ENCODE measurements at regions not wholly inside any gene's neighbourhood (a gene's known extent, or its start where the extent isn't known, plus 50 kb on each side); places are given as distances from the start of the nearest gene placed in this dataset.
"Not testable (repeated sequence)": the region's sequence is repeated elsewhere in the genome, so short reads cannot be mapped to it uniquely, and the experiment has no call there.

DNA sequence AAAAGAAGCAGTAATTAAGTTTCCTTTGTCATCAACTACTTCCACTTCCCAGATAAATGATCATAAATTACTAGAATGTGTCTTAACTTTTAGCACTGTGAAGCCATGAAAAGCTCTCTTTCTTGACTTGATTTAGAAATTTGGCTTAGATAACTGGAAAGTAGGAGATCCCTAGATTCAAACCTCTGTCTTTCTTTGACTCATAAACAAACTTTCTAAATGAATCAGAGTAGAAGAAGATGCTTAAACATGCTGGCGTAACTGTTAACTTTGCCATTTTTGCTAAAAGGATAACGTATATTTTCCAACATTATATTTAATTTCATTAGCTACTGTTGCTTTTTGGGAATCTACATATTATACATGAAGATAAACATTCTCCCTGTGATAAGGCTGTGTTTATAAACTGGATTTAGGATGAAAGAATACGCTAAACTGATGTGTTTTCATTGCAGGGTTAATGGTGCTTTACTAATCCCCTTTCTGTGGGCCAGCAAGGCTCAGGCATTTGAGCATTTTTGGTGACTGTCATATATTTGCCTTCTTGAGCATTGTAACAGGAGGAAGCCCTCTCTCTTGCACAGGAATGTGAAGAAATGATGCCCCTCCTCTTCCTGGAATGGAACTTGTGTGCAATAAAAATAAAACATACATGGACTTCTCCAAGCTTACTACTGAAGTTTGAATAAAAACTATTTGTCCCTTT, 301.4 kb downstream of the BMP4 start:
- DNase-seq, result no peak

DNA sequence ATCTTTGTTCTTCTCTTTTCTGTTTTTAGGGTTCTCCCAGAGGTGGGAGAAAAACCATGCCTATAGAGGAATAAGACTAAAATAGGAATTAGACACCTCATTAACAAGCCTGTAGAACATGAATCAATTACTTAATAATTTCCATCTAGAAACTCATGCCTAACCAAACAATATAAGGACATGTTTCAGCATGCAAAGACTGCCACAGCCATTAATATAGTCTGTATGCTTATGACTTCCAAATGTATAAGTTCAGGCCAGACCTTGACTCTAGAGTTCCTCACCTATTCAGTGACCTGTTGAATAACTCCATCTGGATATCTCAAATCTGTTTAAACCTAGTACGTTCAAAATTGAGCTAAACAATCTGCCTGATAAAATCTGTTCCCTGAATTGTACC, 304.6 kb downstream of the BMP4 start:
- DNase-seq, result no peak

DNA sequence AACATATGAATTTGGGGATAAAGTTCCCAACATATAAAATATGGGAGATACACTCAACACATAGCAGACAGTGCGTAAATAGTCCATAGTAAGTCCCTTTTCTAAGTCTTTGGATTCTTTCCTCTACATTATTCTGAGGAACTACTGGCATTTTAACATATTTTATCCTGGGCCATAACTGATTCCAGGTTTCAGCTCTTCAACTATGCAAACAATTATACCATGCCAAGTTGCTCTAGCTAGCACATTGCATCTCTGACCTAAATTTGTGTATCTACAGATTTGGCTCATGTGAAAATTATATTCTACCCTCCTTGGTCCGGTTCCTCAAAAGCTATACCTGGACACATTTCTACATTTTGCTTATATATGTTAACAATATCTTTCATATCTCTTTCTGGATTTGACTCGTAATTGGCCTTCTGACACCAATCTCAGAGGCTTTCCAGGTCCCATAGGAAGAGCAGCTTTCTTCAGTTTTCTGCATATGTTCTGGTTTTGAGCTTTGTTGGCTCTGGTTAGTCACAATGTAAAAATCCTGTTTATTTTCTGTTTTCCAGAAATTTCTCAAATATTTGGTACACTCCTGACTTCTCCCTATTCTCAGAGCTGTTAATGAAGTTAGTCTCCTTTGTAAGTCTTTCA, 305.4 kb downstream of the BMP4 start:
- no peak for DNase-seq

DNA sequence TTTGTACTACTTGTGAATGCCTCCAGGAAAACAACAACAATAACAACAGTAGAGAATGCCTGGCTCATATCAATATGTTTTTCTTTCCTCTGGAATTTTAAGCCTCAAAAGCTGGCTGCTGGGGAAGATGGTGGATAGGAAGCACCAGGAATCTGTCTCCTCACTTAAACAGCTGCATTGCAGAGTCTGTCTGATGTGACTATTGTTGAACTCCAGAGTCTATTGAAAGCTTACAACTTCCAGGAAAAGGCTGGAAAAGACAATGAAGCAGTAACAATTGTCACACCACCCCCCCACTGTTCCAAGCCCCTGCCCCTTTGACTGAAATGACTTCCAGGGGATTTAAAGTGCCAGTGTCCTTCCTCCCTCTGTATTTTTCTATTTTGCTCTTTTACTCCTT, 309.7 kb downstream of the BMP4 start:
- no peak for DNase-seq

DNA sequence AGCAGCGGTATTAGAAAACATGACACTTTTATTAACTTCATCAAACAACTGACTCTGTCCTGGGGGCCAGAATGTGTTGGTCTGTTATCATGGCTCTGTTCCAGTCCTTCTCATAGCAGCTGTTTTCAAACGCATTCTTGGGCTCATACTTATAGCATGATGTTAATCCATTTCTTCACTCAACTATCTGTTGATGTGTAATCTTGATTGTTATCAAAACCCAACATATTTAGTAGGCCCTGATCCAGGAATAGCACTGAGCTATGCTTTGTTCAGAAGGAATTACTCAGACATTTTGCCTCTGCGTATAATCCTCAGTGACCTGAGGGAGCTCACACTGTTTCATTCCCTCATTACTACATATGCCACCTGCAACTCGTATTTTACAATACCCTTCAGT, 315.9 kb downstream of the BMP4 start:
- DNase-seq, result no peak

DNA sequence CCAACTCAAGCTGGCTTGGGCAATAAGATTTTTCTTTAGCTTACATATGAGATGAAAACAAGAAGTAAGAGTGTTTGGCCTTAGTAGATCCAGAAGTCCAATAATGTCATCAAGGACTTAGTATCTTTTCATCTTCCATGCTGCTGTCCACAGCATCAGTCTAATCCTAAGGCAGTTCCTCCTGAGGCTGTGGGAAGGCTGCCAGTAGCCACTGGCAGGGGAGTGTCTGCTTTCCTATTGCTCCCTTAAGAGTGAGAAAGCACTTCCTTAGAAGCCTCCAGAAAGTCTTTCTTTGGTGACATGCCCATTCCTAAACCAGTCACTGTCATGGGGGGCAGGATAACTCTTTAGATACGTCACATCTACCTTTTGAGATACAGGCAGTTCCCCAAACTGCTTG, 317.7 kb downstream of the BMP4 start:
- DNase-seq, result no peak

DNA sequence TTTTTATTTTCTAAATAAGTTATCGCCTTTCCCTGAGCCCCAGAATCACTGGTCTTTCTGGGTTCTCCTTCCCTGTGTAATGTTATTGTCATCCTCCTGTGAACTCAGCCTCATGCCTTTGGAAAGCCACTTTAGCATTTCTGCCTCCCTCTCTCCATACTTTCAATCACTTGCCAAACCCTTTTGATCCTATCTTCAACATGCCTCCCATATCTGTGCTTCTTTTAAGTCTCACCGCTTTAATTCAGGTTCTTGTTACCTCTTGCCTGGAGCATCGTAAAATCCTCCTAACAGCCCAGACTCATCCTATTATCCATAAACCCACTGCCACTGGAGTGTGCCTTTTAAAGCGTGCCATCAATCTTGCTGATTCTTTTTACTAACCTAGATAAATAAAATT, 321.8 kb downstream of the BMP4 start:
- no peak for DNase-seq

DNA sequence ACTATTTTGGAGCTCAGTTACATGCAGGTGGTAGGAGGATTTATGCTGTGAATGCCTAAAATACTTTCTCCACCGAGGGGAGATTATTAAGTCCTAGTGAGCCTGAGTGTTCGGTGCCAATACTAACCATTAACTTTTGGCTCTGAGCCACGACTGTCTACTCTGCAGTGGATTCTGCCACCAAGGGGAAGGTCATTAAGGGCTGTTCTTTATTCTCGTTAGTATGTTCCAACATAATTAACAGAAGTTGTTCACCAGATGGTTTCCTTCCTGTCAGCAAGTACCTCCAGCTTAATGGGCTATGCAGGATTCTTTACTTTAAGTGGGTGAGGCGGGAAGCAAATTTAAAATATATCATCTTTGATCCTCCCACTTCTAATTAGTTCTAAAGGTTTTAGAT, 326.3 kb downstream of the BMP4 start:
- DNase-seq, result no peak

DNA sequence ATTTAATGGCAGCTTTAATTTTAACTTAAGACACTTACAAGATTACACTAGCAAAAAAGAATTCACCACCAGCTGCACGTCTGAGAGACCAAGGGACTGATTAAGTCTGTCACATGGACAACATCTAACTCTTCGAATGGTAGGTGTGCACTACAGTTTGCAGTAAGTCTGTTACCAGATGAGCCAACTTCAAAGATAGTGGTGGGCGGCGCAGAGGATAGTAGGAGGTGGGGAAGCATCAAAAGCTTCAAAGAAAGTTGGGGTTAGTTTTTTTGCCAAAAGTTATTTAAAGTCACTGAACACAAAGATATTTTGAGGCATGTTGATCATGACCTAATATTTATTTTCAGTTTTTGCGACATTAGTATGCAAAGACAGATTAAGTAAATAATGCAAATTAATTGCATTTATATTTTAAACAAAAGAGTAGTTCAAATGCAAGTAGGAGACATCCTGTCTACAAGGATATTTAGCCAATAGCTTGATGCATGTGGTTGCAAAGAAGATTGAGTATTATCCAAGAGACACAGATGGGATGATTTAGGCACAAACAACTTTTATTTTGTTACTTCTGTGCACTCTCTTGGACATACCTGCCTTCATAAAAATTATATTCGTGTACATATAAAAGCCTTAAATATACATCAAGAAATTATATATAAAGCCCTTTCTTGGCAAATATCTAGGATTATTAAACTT, 327.7 kb downstream of the BMP4 start:
- no peak for DNase-seq

DNA sequence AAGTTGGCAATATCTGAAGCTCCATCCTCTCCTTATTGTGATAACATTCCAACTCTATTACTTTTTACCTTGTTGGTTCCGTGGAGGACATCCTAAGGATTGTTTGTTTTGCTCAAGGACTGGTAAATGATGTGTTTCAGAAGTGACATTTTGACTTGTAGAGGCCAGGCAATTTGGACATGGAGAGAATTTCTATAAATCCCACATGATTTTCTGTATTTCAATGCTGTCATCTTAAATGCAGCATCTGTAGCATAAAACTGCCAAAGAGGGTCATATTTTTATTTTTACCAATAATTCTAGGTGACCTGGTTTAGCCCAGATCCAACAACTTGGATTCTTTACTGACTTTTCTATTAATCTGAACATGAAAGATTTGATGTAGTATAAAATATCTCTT, 328.4 kb downstream of the BMP4 start:
- no peak for DNase-seq

DNA sequence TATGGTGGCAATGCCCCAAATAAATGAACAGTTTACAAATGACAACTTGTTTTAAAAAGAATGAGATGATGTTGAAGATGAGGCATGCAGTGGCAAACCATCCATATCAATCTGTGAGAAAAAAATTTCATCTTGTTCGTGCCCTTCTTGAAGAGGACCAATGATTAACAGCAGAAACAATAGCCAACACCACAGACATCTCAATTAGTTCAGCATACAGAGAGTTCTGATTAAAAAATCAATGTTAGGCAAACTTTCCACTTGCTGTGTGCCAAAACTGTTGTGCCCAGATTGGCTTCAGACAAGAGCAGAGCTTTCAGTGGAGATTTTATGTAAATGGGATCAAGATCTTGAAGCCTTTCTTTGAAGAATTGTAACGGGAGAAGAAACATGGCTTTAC, 329.9 kb downstream of the BMP4 start:
- no peak for DNase-seq

DNA sequence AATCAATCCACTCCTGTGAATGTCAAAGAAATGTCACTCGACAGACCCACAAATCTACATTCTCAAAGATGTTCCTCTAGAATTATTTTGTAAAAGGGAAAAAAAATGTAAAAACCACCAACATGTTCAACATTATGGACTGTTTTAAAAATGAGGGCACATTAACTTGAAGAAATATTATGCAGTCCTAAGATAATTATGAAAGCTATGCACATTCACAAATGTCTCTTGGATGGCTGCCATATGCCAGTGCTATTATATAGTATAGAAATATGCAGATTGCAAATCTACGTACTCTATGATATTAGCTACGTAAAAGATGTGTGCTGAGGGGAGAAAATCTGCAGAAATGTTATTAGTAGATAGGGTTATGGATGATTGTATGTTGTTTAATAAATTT, 334.2 kb downstream of the BMP4 start:
- no peak for DNase-seq

DNA sequence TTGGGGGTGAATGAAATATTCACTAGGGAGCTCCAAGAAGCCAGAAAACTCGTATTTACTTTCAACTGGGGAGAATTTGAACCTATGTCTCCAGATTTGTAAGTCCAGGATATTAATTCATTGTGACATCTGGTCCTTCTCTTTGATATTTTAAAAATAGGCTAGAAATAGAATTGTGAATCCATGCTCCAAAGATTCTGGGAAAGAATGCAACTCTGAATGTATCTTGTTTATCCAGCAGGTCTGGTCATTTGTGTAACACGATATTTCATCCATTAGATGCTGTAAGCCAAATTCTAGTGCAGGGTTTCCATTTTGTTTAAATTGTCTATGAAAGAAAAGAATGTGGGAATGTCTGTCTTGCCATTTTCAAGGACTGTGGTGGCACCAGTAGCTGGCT, 334.7 kb downstream of the BMP4 start:
- DNase-seq, result no peak

DNA sequence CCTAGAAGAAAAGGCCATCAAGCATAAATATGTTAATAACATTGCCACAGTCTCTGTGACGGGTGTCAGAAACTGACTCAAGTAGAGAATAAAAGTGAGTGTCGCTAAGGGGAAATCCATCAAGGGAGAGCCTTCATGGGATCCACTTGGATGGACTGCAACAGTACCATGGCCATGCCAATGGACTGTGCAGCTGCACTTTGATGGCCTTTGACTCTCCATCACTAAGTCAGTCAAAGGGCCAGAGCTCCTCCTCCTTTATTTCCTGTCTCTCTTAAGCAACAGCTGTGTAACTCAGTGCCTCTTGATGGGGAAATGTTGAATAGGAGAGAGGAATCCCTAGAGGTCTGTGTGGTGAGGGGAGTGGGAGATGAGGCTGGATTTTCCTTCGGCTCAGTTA, 335.2 kb downstream of the BMP4 start:
- no peak for DNase-seq

DNA sequence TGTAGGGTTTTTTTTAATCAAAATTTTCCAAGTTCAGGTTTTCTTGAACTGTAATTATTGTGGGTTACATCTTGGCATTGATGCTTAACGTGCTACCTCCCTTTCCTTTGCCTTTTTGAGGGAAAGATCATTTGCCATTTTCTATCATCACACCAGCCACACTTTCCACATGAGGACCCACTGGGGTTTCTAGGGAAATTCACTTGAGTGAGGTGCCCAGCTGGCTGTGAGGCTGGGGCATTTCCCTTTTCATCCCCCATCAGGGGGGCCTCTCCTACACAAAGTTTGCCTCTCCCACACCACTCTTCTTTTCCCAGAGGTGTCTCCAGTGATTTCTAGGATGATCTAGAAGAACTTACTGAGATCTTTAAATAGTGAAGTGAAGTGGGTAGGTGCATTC, 335.7 kb downstream of the BMP4 start:
- no peak for DNase-seq

DNA sequence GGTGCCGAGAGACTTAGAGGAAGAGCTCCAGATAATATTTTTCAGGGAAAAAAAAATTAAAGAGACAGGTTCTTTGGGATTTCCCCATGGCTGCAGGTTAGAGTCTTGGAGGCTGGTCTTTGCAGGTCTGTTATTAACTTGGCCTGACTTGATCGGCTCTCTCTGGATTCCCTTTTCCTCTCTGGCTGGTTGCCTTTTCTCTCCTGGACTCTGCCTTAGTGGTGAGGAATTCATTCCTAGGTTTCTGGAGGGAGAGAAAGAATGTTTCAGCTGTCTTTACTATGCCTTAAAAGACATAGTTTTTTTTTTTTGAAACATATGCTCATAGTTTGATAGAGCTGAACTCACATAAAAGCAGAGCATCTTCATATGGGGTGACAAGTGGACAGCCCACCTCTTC, 336.3 kb downstream of the BMP4 start:
- DNase-seq, result no peak

DNA sequence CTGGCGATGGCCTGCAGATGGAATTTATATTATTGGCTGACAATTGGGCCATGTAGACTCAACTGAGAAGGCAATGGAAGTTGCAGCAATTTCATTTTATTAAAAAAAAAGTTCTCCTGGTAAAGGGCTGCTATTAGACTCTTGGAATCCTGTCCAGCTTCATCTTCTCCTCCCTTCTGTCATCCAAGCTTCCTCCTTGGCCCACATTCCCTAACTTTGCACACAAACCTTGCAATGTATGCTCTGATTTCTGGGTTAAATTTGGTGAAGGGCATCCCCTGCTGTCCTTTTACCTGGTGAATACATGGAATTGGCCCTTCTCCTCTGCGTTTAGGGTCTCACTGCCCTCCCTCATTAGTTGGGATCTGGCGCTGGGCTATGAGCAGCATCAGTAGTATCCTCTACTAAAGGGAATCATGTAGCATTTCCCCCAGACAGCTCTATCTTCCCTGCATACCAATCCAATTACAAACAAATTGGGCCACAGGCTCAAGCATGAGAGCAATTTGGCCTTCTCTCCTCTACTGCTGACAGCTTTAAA, 336.9 kb downstream of the BMP4 start:
- no peak for DNase-seq

DNA sequence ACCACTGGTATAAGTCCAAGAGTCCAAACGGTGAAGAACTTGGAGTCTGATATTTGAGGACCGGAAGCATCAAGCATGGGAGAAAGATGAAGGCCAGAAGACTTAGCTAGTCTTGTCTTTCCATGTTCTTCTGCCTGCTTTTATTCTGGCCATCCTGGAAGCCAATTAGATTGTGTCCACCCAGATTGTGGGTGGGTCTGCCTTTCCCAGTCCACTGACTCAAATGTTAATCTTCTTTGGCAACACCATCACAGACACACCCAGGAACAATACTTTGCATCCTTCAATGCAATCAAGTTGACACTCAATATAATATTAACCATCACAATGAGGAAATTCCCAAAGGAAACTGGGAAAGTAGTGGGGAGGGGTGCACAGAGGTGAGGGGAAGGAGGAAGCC, 340.1 kb downstream of the BMP4 start:
- DNase-seq, result not testable (repeated sequence)

DNA sequence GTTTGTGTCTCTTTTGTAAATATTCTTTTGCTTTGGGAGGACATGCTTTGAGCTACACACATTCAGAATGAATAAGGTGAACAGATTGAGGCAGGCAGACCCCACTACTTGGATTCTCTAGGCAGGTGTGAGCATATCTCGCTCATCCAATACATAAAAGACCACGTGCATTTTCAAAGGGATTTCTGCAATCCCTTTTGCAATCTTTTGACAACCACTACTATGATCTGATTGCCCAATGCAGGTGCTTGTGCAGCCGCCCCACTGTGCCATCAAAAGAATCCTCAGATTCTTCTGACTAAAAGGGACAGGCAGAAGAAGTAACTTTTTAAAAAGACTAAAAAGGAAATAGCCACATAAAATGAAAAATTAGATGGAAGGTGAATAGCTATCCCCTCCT, 341.4 kb downstream of the BMP4 start:
- DNase-seq, result no peak

DNA sequence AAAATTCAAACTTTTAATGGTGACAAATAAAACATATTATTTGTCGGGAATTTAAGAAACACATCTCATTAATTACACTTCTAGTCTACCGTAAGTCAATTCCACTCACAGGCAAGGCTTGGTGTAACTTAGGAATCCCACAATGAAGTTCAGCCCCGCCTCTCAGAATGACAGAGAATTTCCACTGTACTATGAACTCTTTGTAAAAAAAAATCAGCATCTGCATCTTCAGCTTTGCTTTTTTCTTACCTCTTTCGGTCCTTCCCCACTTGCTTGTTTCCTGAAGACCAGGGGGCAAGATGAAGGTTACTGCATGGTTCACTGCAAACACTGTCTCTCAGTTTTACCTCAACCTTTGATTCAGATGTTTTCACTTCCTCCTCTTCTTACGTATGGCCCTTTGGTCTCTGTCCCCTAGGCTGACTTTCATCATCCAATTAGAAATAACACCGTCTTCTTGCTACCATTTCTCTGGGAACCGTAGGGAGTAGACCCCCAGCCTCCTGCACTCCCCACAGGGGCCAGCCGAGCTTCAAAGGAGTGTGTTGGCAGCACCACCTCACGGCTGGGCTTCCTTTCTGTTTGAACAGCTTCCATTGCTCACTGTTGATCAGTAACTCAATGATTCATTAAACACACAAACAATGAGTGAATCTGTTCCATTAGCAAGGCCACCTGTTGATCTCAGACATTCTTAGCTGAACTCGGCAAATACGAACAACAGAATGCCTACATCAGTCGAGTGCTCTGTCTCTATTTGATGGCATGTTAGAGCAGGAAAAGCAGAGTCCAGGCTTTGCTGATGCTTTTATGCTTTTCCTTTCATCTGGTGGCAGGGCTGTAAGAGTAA, 343.0 kb downstream of the BMP4 start:
- no peak for DNase-seq

DNA sequence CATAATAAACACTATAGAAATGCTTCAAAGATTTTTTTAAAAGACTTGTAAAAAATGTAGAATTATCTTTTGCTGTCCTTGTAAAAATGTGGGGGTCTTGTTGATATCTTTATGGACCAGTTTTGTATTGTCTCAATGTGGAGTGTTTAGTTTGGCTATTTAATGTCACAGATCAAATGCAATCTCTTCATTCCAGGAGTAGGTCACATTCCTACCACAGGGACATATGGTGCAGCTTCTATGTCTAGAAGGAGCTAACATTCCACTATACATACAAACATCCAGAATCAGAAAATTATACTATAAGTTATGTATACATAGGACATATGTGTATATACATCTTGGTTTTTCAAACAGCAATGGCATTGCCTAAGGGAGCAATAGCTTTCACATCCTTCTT, 345.7 kb downstream of the BMP4 start:
- DNase-seq, result no peak

DNA sequence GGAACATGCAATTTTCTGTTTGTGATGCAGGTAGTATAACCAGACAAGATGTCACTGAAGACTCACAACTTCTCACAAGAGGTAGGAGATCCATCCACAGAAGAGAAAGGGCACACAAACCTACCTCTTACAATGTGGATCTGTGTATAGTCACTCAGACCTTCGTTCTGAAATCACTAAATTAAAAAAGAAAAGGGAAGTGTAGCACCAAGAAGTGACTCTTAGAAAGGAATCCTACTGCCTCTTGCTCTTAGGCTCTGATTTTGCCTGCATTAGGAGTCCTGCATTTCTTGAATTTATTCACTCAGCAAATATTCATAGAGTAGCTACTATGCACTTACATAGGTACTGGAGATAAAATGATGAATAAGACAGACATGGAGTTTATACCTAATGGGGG, 347.6 kb downstream of the BMP4 start:
- DNase-seq, result no peak

DNA sequence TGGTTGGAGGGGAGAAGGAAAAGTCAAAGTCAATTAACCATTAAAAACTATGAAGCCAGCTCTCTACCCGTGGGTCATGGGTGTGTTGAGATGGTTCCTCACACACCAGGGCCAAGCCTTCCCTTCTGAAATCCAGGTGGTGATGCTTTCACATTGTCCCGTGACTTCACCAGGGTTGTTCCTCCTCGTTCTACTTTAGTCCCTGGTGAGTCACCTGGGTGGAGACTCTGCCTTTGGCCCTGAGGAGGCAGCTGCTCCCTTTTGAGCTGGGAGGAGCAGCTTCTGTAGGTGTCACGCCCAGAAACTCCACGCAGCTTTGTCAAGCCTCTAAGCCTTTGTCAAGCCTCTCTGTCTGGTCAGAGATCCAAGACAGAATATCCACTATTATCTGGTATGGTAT, 348.3 kb downstream of the BMP4 start:
- no peak for DNase-seq

Measured in activated T-cell treated with anti-CD3 and anti-CD28 coated beads for 4 hours (primary cell).